Keratinocyte (primary cell): ENCODE measurements at regions not wholly inside any gene's neighbourhood (a gene's known extent, or its start where the extent isn't known, plus 50 kb on each side); places are given as distances from the start of the nearest gene placed in this dataset.

Source experiments
- CTCF ChIP-seq, 3 experiments: IDR thresholded peaks in 1 of 3; conservative IDR thresholded peaks in 1 of 3; optimal IDR thresholded peaks in 1 of 3; 2 replicates in 2 of 3; 3 replicates in 1 of 3; pipeline versions ENCODE3 to v1.5.1; 2011; ENCODE audit warnings: low read length in 3 of 3, mild to moderate bottlenecking in 3 of 3, moderate library complexity in 2 of 3, control low read depth in 1 of 3, inconsistent platforms in 1 of 3; ENCODE audit not compliant: insufficient read depth in 2 of 3; ENCODE audit errors: extremely low read depth in 1 of 3
- EZH2 ChIP-seq: IDR thresholded peaks from one replicate; pipeline ENCODE4 v1.6.1; 2012; ENCODE audit warnings: inconsistent platforms, mild to moderate bottlenecking, low read length, moderate library complexity

- TF ChIP-seq CTCF (optimal IDR thresholded peaks at IDR 0.05 in 1 of 3, IDR thresholded peaks at IDR 0.05 in 1 of 3, conservative IDR thresholded peaks at IDR 0.05 in 1 of 3; ENCODE audit: extremely low read depth in 1 of 3, insufficient read depth in 2 of 3, low read length in 3 of 3) = no peak
- TF ChIP-seq EZH2 = no peak
Observed at GRCh38 chr11:110910384-110910783, 198.1 kb upstream of the ARHGAP20 start.
